Adrenal gland (tissue), 9 donors: ENCODE measurements at regions not wholly inside any gene's neighbourhood (a gene's known extent, or its start where the extent isn't known, plus 50 kb on each side); places are given as distances from the start of the nearest gene placed in this dataset.
"Not testable (repeated sequence)": the region's sequence is repeated elsewhere in the genome, so short reads cannot be mapped to it uniquely, and the experiment has no call there.

Source experiments
- DNase-seq, 7 donors: peaks; one replicate each; pipeline ENCODE4 v3.0.0-alpha.2; 2019 to 2020
- H3K27ac ChIP-seq, 5 donors: fragments of 200-600 bp; sonication (generic) in 4 of 5; 1 replicate in 3 of 5; 2 replicates in 2 of 5; pipeline versions ENCODE4 v1.5.1 to v1.8.0; 2016 to 2020; ENCODE audit warnings: mild to moderate bottlenecking in 1 of 5
- H3K27me3 ChIP-seq: fragments of 200-600 bp; 2 replicates; pipeline ENCODE4 v1.8.0; 2021
- H3K36me3 ChIP-seq, 2 donors: fragments of 200-600 bp; replicated peaks in 1 of 2; 1 replicate in 1 of 2; 2 replicates in 1 of 2; pipeline versions ENCODE4 v1.5.1 to v1.8.0; 2018 to 2022
- H3K4me1 ChIP-seq, 2 donors: fragments of 200-600 bp; replicated peaks in 1 of 2; 1 replicate in 1 of 2; 2 replicates in 1 of 2; pipeline versions ENCODE4 v1.5.1 to v1.8.0; 2018 to 2021
- H3K4me3 ChIP-seq, 4 donors: fragments of 200-600 bp; sonication (generic) in 3 of 4; one replicate each; pipeline ENCODE4 v1.5.1; 2016 to 2018
- H3K9me3 ChIP-seq, 3 donors: fragments of 200-600 bp; sonication (generic) in 1 of 3; replicated peaks in 1 of 3; 1 replicate in 2 of 3; 2 replicates in 1 of 3; pipeline versions ENCODE4 v1.5.1 to v1.8.0; 2016 to 2021
- CTCF ChIP-seq, 6 experiments: fragments of 450-650 bp in 4 of 6; fragments of 200-600 bp in 2 of 6; sonication (generic) in 1 of 6; IDR thresholded peaks; 1 replicate in 5 of 6; 2 replicates in 1 of 6; pipeline versions ENCODE4 v1.5.1 to v1.8.0; 2016 to 2021; ENCODE audit warnings: antibody characterized with exemption in 6 of 6, mild to moderate bottlenecking in 2 of 6, moderate library complexity in 1 of 6
- POLR2A ChIP-seq, 2 donors: fragments of 450-650 bp; IDR thresholded peaks; one replicate each; pipeline ENCODE4 v1.6.1; 2017; ENCODE audit warnings: antibody characterized with exemption in 2 of 2, mild to moderate bottlenecking in 2 of 2, moderate library complexity in 1 of 2
- WGBS, 4 donors: extraction: QIAGEN DNeasy Blood & Tissue Kit in 2 of 4; methylation state at CpG; one replicate each; pipeline versions ENCODE4 v1.1.5 to v1.1.7; 2013 to 2017; 5-methylcytosine and 5-hydroxymethylcytosine counted together
- intact Hi-C, 2 donors: fragments of 100-400 bp; cut with DNase I; formaldehyde crosslinking; loops; one replicate each; pipeline versions ENCODE4 v1.14.1 to v1.15.0; 2022 to 2023
- donor health status: healthy with polysubstance abuse.
- donor health status: Bipolar disorder and iron deficiency.
- donor health status: DM: yes; HTN: yes; CAD: no.
- donor health status: DM: no; HTN: no; CAD: no.
- donor health status: DM: no; HTN: no; CAD: no.

- intact Hi-C loops, H3K27me3 ChIP-seq, H3K4me1 ChIP-seq, H3K36me3 ChIP-seq, H3K27ac ChIP-seq, H3K9me3 ChIP-seq, H3K4me3 ChIP-seq: not testable (repeated sequence)
- DNase-seq = peak; percentile 46 to 69 (median 66)
- 34 to 77% (median 50%) methylated on average over 3 to 11 of the region's 11 CpGs; no CpG with 5 or more reads in 1 of the 4 donors for WGBS, 4 donors
- peak in 2 of 6 experiments; percentile 27 to 29 for TF ChIP-seq CTCF (IDR thresholded peaks at IDR 0.05)
These were observed 78.0 kb downstream of the NPIPB11 start for GRCh38 chr16:29328528-29328927.

- H3K4me3 ChIP-seq = not testable (repeated sequence)
These were observed 78.7 kb downstream of the NPIPB11 start for GRCh38 chr16:29327631-29328408.

GRCh38 chr16:29326164-29327125 is 80.1 kb downstream of the NPIPB11 start:
- H3K27ac ChIP-seq, H3K9me3 ChIP-seq, H3K27me3 ChIP-seq, intact Hi-C loops, H3K36me3 ChIP-seq, H3K4me3 ChIP-seq, H3K4me1 ChIP-seq: not testable (repeated sequence)
- DNase-seq = peak in 1 of 7 donors; percentile 9
- 80 to 91% (median 87%) methylated on average over 14 to 27 of the region's 34 CpGs for WGBS, 4 donors

More at GRCh38 chr16:29327631-29328408, 78.7 kb downstream of the NPIPB11 start:
- DNase-seq = peak in 4 of 7 donors; percentile 37 to 60 (median 46)
- H3K27me3 ChIP-seq, H3K9me3 ChIP-seq, H3K27ac ChIP-seq, H3K36me3 ChIP-seq, intact Hi-C loops, H3K4me1 ChIP-seq: not testable (repeated sequence)
- WGBS, 4 donors = 51 to 81% (median 59%) methylated on average over 12 of the region's 12 CpGs

- intact Hi-C loops = not testable (repeated sequence)
These were observed 82.8 kb downstream of the NPIPB11 start for GRCh38 chr16:29323725-29324124.

GRCh38 chr16:29321585-29321984 is 84.9 kb downstream of the NPIPB11 start:
- no peaks in the 10 kb centered on the region for H3K9me3 ChIP-seq
- peaks cover 0 to 12% of the 10 kb centered on the region in 2 donors for H3K4me1 ChIP-seq
- WGBS, 4 donors = 78 to 85% (median 80%) methylated on average over 8 to 9 of the region's 9 CpGs
- intact Hi-C loops = no loop called here
- H3K27me3 ChIP-seq = no peaks in the 10 kb centered on the region
- DNase-seq = no peak
- no peaks in the 10 kb centered on the region for H3K36me3 ChIP-seq
- TF ChIP-seq CTCF (IDR thresholded peaks at IDR 0.05) = no peak
- no peak for TF ChIP-seq POLR2A (IDR thresholded peaks at IDR 0.05)
- H3K4me3 ChIP-seq = no peak overlapping the region
- H3K27ac ChIP-seq = no peak overlapping the region

More at GRCh38 chr16:29323725-29324124, 82.8 kb downstream of the NPIPB11 start:
- WGBS, 4 donors = 89 to 96% (median 92%) methylated on average over 6 of the region's 6 CpGs
- not testable (repeated sequence) for DNase-seq, H3K27ac ChIP-seq, H3K27me3 ChIP-seq, H3K9me3 ChIP-seq, H3K4me3 ChIP-seq, H3K36me3 ChIP-seq, H3K4me1 ChIP-seq
